Mucosa of descending colon (tissue), 3 donors: ENCODE measurements at regions not wholly inside any gene's neighbourhood (a gene's known extent, or its start where the extent isn't known, plus 50 kb on each side); places are given as distances from the start of the nearest gene placed in this dataset.

Experiments
- ATAC-seq: fragments of 200-7000 bp; cut with Tn5 transposase; one replicate; pipeline ENCODE4 v1.9.1; 2020; ENCODE audit warnings: mild to moderate bottlenecking, moderate library complexity
- DNase-seq, 3 donors: peaks; one replicate each; pipeline ENCODE4 v3.0.0-alpha.2; 2020
- H3K36me3 ChIP-seq: fragments of 200-600 bp; one replicate; pipeline ENCODE4 v1.8.0; 2021; ENCODE audit warnings: low read depth, mild to moderate bottlenecking
- H3K4me1 ChIP-seq: fragments of 200-600 bp; one replicate; pipeline ENCODE4 v1.8.0; 2021; ENCODE audit warnings: low read depth, mild to moderate bottlenecking
- H3K4me3 ChIP-seq: fragments of 200-600 bp; one replicate; pipeline ENCODE4 v1.8.0; 2021; ENCODE audit warnings: mild to moderate bottlenecking
- H3K9me3 ChIP-seq: fragments of 200-600 bp; one replicate; pipeline ENCODE4 v1.8.0; 2021; ENCODE audit warnings: mild to moderate bottlenecking
- intact Hi-C, 2 donors: fragments of 100-400 bp; cut with DNase I in 1 of 2; cut with micrococcal nuclease in 1 of 2; formaldehyde crosslinking; loops; one replicate each; pipeline versions ENCODE4 v1.11.0 to v1.11.1; 2022; cut with DNase I, micrococcal nuclease
- TF ChIP-seq, protein P1 (sequence below): fragments of 200-600 bp; IDR thresholded peaks from one replicate; pipeline ENCODE4 v1.8.0; 2022; ENCODE audit warnings: antibody characterized with exemption, mild to moderate bottlenecking
- donor health status: DM: no; HTN: no; CAD: no; lungs with moderate emphysema.
- donor health status: DM: no; HTN: no; CAD: no.
- donor health status: DM: no; HTN: yes; CAD: no.

- DNase-seq (no peak), ATAC-seq (no peak)
- intact Hi-C loops = no loop called here
- Histone ChIP-seq H3K4me1 (no peaks in the 10 kb centered on the region), H3K4me3 (no peak overlapping the region), H3K36me3 (no peaks in the 10 kb centered on the region), H3K9me3 (no peaks in the 10 kb centered on the region)
- TF ChIP-seq, protein P1, sequence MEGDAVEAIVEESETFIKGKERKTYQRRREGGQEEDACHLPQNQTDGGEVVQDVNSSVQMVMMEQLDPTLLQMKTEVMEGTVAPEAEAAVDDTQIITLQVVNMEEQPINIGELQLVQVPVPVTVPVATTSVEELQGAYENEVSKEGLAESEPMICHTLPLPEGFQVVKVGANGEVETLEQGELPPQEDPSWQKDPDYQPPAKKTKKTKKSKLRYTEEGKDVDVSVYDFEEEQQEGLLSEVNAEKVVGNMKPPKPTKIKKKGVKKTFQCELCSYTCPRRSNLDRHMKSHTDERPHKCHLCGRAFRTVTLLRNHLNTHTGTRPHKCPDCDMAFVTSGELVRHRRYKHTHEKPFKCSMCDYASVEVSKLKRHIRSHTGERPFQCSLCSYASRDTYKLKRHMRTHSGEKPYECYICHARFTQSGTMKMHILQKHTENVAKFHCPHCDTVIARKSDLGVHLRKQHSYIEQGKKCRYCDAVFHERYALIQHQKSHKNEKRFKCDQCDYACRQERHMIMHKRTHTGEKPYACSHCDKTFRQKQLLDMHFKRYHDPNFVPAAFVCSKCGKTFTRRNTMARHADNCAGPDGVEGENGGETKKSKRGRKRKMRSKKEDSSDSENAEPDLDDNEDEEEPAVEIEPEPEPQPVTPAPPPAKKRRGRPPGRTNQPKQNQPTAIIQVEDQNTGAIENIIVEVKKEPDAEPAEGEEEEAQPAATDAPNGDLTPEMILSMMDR = no peak
These were observed 283.9 kb upstream of the EEF2KMT start for GRCh38 chr16:5381481-5381880.

DNA sequence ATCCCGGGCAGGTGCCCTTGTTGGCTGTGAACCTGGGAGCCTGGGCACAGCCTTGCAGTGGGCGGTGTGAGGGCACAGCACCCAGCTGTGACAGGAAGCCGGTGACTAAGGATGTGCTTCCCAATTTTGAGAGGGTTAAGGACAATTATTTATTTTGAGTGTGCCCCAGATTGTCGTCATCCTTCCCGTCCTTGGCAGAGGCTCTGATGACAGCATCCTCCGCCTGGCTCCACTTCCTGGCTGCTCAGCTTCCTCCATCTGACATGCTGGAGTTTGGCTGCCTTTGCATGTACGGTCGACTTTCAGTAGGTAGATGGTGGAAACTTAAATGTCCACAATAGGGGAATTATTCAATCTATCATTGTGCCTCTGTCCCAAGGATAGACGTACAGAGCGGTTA is 282.4 kb upstream of the EEF2KMT start:
- Histone ChIP-seq H3K9me3 (no peaks in the 10 kb centered on the region), H3K4me1 (no peaks in the 10 kb centered on the region), H3K4me3 (no peak overlapping the region), H3K36me3 (no peaks in the 10 kb centered on the region)
- DNase-seq (no peak), ATAC-seq (no peak)
- TF ChIP-seq, protein P1 = no peak
- intact Hi-C loops = no loop called here

DNA sequence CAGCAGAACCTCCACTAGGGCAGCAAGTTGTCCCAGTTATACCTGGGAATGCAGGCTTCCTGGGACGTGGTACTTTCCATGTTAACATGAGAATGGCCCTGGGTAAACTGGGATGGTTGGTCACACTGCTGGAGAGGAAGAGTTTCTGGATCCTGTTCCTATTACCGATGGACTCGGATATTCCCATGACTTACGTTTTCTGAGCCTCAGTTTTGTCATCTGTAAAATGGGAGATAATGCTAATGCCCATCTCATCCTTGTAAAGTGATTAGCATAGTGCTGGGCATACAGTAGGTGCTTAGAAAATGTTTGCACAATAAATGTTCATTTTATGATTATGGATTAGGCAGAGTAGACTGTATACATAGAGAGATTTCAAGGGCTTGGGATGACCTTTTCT is 280.9 kb upstream of the EEF2KMT start:
- no peaks in the 10 kb centered on the region for H3K36me3 ChIP-seq
- TF ChIP-seq, protein P1 = no peak
- no peak overlapping the region for H3K4me3 ChIP-seq
- no peaks in the 10 kb centered on the region for H3K9me3 ChIP-seq
- ATAC-seq (no peak), DNase-seq (no peak)
- no peaks in the 10 kb centered on the region for H3K4me1 ChIP-seq
- intact Hi-C loops = no loop called here

DNA sequence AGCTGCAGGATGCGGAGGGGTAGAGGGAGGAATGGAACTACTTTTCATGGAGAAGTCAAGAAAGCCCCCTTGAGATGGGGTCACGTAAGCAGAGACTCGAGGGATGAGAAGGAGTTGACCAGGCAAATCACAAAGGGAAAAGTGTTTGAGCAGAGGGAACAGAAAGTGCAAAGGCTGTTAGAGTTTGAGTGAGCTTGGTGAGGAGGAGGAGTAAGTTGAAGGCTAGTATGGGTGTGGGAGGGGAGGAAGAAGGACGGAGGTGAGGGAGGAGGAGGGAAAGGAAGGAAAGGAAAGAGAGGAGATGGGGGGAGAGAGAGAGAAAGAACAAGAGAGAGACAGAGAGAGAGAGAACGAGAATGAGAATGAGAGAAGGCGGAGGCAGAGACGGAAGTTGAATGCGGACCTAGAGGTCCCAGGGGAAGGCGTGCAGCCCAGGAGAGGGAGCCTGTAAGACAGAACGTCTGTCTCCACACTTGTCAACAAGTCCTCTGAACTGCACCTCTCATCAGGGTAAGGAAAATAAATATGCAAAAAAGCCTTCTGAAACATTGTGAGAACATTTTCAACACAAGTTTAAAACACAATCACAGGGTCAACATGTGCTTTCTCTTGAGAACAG is 279.8 kb upstream of the EEF2KMT start:
- intact Hi-C loops = no loop called here
- no peaks in the 10 kb centered on the region for H3K36me3 ChIP-seq
- H3K9me3 ChIP-seq = no peaks in the 10 kb centered on the region
- no peak for ATAC-seq
- H3K4me1 ChIP-seq = no peaks in the 10 kb centered on the region
- DNase-seq = no peak
- TF ChIP-seq, protein P1 = no peak
- H3K4me3 ChIP-seq = no peak overlapping the region

DNA sequence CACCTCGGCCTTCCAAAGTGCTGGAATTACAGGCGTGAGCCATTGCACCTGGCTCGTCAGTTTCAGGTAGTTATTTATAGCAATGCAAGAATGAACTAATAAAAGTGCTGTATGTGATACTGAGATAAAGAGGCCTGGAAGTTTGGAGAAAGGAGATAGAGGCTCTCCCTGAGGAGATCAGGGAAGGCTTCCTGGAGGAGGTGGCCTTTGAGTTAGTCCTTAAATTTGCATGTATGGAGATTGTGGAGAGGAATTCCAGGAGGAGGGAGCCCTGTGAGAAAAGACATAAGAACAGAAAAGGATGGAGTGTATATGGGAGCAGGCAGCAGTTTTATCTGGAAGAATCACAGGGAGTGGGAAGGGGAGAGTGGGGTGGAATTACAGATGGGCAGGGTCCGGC is 276.6 kb upstream of the EEF2KMT start:
- Histone ChIP-seq H3K36me3 (no peaks in the 10 kb centered on the region), H3K9me3 (no peaks in the 10 kb centered on the region), H3K4me3 (no peak overlapping the region), H3K4me1 (no peaks in the 10 kb centered on the region)
- no peak for DNase-seq
- no peak for ATAC-seq
- intact Hi-C loops = no loop called here
- TF ChIP-seq, protein P1 = no peak

DNA sequence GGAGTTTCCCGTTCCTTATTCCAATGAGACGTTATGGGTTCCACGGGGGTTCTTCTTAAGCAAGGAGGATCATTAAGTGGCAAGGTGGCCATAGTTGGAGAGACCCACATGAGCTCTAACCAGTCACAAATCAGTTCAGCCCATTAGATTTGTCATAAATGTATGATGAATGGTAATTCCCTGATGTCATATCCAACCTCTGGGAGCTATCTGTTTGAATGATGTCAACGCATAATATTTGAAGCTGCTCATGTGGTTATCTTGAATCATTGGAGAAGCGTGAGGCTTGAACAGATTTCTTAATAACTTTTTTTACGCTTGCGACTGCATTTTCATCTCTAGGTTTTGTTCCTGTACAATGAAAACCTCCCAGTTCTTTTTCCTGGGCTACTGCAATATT is 270.4 kb upstream of the EEF2KMT start:
- intact Hi-C loops = no loop called here
- ATAC-seq (no peak), DNase-seq (no peak)
- H3K4me1 ChIP-seq = no peaks in the 10 kb centered on the region
- H3K9me3 ChIP-seq = no peaks in the 10 kb centered on the region
- TF ChIP-seq, protein P1 = no peak
- no peaks in the 10 kb centered on the region for H3K36me3 ChIP-seq
- H3K4me3 ChIP-seq = no peak overlapping the region
